ENCODE measurements at regions not wholly inside any gene's neighbourhood (a gene's known extent, or its start where the extent isn't known, plus 50 kb on each side); places are given as distances from the start of the nearest gene placed in this dataset.

- TF ChIP-seq CHD7 (IDR thresholded peaks at IDR 0.05; ENCODE audit: insufficient replicate concordance, low read length) (no peak), RBBP5 (IDR thresholded peaks at IDR 0.05; ENCODE audit: borderline replicate concordance, low read depth, low read length) (no peak), HDAC6 (IDR thresholded peaks at IDR 0.05; ENCODE audit: low read depth, low read length) (no peak), YY1 (IDR thresholded peaks at IDR 0.05; ENCODE audit: low read depth, low read length) (no peak), CTCF (IDR thresholded peaks at IDR 0.05; ENCODE audit: control extremely low read depth in 1 of 3, insufficient read depth in 1 of 3, low read depth in 1 of 3, low read length in 3 of 3) (no peak), EGR1 (IDR thresholded peaks at IDR 0.05; ENCODE audit: borderline replicate concordance, low read depth, low read length) (no peak), CBX8 (IDR thresholded peaks at IDR 0.05; ENCODE audit: borderline replicate concordance, low read depth, low read length) (no peak), TEAD4 (IDR thresholded peaks at IDR 0.05; ENCODE audit: low read depth, low read length) (no peak)
These were observed 58.6 kb upstream of the NBL1 start (continued) for GRCh38 chr1:19585507-19585906.

All from H1 (cell line).